Nephron progenitor cell (in vitro differentiated cells): ENCODE measurements at regions not wholly inside any gene's neighbourhood (a gene's known extent, or its start where the extent isn't known, plus 50 kb on each side); places are given as distances from the start of the nearest gene placed in this dataset.
"Not testable (repeated sequence)": the region's sequence is repeated elsewhere in the genome, so short reads cannot be mapped to it uniquely, and the experiment has no call there.

Experiments used
- DNase-seq: peaks from one replicate; pipeline ENCODE4 v3.0.0; 2021
- H3K27ac Mint-ChIP-seq: 2 replicates; pipeline ENCODE4 v1.8.0; 2021; ENCODE audit warnings: mild to moderate bottlenecking, moderate library complexity, mixed read lengths
- H3K27me3 Mint-ChIP-seq: 2 replicates; pipeline ENCODE4 v1.8.0; 2021; ENCODE audit warnings: mild to moderate bottlenecking, low read depth, mixed read lengths; ENCODE audit not compliant: poor library complexity
- H3K36me3 Mint-ChIP-seq: 2 replicates; pipeline ENCODE4 v1.8.0; 2021; ENCODE audit warnings: low read depth, mixed read lengths
- H3K4me1 Mint-ChIP-seq: 2 replicates; pipeline ENCODE4 v1.8.0; 2021; ENCODE audit warnings: mixed read lengths
- H3K4me3 Mint-ChIP-seq: 2 replicates; pipeline ENCODE4 v1.8.0; 2021; ENCODE audit warnings: mild to moderate bottlenecking, moderate library complexity, mixed read lengths
- H3K9me3 Mint-ChIP-seq: 2 replicates; pipeline ENCODE4 v1.8.0; 2021; ENCODE audit warnings: mild to moderate bottlenecking, moderate library complexity, mixed read lengths
- TF ChIP-seq, protein P1 (sequence below): fragments of 200-600 bp; sonication (generic); IDR thresholded peaks from 2 replicates; pipeline ENCODE4 v1.5.0; 2021; ENCODE audit warnings: antibody characterized with exemption

DNA sequence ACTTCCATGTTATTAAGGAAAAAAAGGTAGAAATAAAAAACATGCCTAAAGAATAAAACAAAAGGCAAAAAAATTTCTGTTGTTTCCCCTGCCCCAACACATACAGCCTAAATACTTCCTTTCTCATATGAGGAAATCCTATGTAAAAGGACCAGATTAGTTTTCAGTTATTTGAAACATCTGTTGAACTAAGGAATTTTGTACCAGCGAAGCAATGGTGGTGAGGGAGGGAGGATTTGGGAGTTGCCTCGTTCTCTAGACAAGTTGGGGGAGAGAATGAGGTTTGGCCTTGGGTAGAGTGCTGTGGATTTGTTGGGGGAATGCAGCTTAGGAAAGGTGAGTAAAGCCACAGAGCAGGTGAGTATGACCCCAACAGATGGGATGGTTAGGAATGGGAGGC lies 141.5 kb upstream of the RFLNA start:
- Mint-ChIP-seq H3K27ac (no peak overlapping the region), H3K4me1 (peaks cover 42% of the 10 kb centered on the region), H3K36me3 (peaks cover 24% of the 10 kb centered on the region), H3K4me3 (no peak overlapping the region), H3K27me3 (peaks cover 23% of the 10 kb centered on the region), H3K9me3 (peaks cover 34% of the 10 kb centered on the region)
- no peak for DNase-seq
- TF ChIP-seq, protein P1, sequence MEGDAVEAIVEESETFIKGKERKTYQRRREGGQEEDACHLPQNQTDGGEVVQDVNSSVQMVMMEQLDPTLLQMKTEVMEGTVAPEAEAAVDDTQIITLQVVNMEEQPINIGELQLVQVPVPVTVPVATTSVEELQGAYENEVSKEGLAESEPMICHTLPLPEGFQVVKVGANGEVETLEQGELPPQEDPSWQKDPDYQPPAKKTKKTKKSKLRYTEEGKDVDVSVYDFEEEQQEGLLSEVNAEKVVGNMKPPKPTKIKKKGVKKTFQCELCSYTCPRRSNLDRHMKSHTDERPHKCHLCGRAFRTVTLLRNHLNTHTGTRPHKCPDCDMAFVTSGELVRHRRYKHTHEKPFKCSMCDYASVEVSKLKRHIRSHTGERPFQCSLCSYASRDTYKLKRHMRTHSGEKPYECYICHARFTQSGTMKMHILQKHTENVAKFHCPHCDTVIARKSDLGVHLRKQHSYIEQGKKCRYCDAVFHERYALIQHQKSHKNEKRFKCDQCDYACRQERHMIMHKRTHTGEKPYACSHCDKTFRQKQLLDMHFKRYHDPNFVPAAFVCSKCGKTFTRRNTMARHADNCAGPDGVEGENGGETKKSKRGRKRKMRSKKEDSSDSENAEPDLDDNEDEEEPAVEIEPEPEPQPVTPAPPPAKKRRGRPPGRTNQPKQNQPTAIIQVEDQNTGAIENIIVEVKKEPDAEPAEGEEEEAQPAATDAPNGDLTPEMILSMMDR = no peak

DNA sequence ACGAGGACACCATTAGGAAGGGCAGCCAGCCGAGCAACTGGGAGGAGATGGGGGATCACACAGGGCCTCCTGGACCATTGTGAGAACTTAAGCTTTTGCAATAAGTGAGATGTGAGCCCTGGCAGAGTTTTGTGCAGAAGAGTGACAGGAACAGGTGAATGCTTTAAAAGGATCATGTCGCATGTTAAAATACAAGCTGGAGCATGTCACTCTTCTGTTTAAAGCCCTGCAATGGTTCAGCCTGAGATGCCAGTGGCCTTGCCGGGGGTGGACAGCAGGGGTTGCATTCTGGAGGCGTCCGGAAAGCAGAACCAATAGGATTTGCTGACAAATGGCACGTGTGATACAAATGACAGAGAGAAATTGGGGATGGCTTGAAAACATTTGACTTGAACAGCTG lies 137.5 kb upstream of the RFLNA start:
- TF ChIP-seq, protein P1 = no peak
- H3K4me3 Mint-ChIP-seq = no peak overlapping the region
- peaks cover 4% of the 10 kb centered on the region for H3K36me3 Mint-ChIP-seq
- H3K9me3 Mint-ChIP-seq = peaks cover 11% of the 10 kb centered on the region
- H3K27me3 Mint-ChIP-seq = peaks cover 19% of the 10 kb centered on the region
- DNase-seq = no peak
- peaks cover 33% of the 10 kb centered on the region for H3K4me1 Mint-ChIP-seq
- H3K27ac Mint-ChIP-seq = no peak overlapping the region

DNA sequence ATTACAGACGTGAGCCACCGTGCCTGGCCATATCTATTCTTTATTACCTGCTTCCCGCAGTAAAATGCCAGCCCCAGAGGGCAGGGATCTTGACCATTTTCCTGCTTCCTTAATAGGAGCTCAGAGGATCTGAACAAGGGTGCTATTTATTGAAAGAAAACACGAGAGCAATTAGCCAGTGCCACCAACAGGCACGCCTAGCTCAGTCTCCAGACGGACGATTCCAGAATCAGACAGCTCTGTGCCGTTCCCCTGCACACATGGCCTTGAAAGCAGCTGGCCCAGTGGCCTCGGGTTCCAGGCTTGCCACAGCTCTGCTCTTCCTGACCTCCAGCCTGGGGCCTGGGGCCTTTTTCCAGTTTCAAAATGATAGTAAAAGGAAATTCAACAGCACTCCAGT lies 135.2 kb upstream of the RFLNA start:
- Mint-ChIP-seq H3K4me3 (no peak overlapping the region), H3K4me1 (peaks cover 33% of the 10 kb centered on the region), H3K9me3 (peaks cover 28% of the 10 kb centered on the region), H3K36me3 (no peaks in the 10 kb centered on the region), H3K27ac (no peak overlapping the region), H3K27me3 (peaks cover 11% of the 10 kb centered on the region)
- TF ChIP-seq, protein P1 = no peak
- DNase-seq = no peak

DNA sequence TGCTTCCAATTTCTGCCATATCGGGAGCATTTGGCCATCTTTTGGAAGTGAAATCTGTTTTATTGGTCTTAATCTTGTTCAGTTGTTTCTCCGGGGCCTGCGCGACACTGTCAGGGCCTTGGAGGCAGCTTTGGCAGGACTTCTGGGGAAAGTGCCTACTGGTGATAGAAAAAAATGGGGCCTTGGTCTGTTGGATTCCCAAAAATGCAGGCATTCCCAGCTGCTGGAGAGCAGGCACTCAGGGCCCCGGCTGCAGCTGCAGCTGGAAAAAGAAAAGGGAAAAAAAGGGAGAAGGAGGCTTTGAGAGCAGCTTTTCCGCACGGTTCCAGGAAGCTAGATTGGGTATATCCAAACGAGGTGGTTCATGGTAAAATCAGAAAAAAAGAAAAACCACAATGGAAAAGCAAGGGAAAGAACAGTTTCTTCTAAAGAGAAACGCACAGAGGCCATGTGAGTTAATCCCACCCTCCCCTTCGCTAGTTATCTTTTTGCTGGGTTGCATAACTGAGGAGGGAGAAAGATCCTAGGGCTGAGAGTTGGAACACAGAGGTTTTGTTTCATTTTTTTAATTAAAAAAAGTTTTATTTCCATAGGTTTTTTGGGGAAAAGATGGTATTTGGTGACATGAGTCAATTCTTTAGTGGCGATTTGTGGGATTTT lies 134.7 kb upstream of the RFLNA start:
- no peak for DNase-seq

DNA sequence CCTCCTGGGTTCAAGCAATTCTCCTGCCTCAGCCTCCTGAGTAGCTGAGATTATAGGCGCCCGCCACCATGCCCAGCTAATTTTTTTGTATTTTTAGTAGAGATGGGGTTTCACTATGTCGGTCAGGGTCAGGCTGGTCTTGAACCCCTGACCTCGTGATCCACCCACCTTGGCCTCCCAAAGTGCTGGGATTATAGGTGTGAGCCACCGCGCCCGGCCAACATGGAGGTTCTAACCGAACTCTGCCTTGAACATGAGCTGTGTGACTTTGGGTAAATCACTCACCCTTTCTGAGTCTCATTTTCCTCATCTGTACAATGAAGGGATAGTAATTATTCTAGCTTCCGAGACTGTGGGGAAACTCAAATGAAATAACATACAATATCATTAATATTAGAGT lies 133.5 kb upstream of the RFLNA start:
- not testable (repeated sequence) for H3K36me3 Mint-ChIP-seq, H3K4me3 Mint-ChIP-seq, H3K27ac Mint-ChIP-seq, H3K27me3 Mint-ChIP-seq, DNase-seq
- peaks cover 42% of the 10 kb centered on the region for H3K9me3 Mint-ChIP-seq
- H3K4me1 Mint-ChIP-seq = peaks cover 33% of the 10 kb centered on the region

More for the DNA sequence above, 134.7 kb upstream of the RFLNA start:
- Mint-ChIP-seq H3K36me3 (peaks cover 5% of the 10 kb centered on the region), H3K4me1 (peaks cover 33% of the 10 kb centered on the region), H3K27me3 (peaks cover 11% of the 10 kb centered on the region), H3K9me3 (peaks cover 33% of the 10 kb centered on the region), H3K4me3 (no peak overlapping the region), H3K27ac (no peak overlapping the region)
- TF ChIP-seq, protein P1 = no peak

DNA sequence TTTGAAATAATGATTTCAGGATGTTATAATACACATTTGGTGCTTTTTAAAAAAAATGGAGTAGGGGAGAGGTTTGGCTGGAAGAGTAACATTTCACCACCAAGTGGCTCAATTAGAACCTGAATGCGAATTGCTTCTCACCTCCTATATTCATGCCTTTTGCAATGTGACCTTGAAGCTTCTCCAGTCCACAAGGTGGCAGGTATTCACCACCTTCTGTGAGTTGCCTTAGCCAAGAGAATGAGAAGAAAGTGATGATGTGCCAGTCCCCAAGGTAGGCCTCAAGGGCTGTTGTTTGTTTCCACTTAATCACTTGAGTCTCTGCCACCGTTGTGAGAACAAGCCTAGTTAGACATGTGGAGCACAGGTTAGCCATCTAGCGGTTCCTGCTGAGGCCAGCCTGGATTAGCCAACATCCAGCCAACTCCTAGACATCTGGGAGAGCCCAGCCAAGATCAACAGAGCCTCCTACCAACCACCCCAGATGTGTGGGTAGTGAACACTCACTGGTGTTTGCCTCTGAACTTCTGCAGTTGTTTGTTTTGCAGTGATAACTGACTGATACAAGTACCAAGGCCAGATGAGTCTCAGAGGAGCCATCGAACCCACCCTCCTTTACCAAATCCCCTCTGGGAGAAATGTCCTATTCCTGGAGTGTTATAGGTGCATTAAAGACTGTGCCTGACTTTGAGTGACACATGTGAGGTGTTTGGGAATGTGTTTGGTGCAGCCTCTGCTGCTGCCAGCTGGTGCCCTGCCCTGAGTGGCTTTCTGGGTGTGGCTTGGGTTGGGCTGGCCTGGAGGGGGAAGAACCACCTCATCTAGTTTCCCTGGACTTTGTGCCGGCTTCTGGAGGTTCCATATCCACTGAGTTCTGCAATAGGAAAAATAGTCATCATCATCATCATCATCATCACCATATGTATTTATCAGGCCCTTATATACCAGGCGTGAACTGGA lies 132.5 kb upstream of the RFLNA start:
- no peak overlapping the region for H3K4me3 Mint-ChIP-seq

More for the DNA sequence above, 132.5 kb upstream of the RFLNA start:
- H3K36me3 Mint-ChIP-seq = peaks cover 7% of the 10 kb centered on the region
- no peak for DNase-seq
- no peak overlapping the region for H3K27ac Mint-ChIP-seq
- peaks cover 47% of the 10 kb centered on the region for H3K9me3 Mint-ChIP-seq
- TF ChIP-seq, protein P1 = no peak
- peaks cover 5% of the 10 kb centered on the region for H3K27me3 Mint-ChIP-seq
- peaks cover 26% of the 10 kb centered on the region for H3K4me1 Mint-ChIP-seq
